Adrenal gland (tissue), 5 donors: ENCODE measurements at regions not wholly inside any gene's neighbourhood (a gene's known extent, or its start where the extent isn't known, plus 50 kb on each side); places are given as distances from the start of the nearest gene placed in this dataset.

Experiments
- CTCF ChIP-seq, 6 experiments: fragments of 450-650 bp in 4 of 6; fragments of 200-600 bp in 2 of 6; sonication (generic) in 1 of 6; IDR thresholded peaks; 1 replicate in 5 of 6; 2 replicates in 1 of 6; pipeline versions ENCODE4 v1.5.1 to v1.8.0; 2016 to 2021; ENCODE audit warnings: antibody characterized with exemption in 6 of 6, mild to moderate bottlenecking in 2 of 6, moderate library complexity in 1 of 6
- POLR2A ChIP-seq, 2 donors: fragments of 450-650 bp; IDR thresholded peaks; one replicate each; pipeline ENCODE4 v1.6.1; 2017; ENCODE audit warnings: antibody characterized with exemption in 2 of 2, mild to moderate bottlenecking in 2 of 2, moderate library complexity in 1 of 2
- donor health status: DM: no; HTN: no; CAD: no.

DNA sequence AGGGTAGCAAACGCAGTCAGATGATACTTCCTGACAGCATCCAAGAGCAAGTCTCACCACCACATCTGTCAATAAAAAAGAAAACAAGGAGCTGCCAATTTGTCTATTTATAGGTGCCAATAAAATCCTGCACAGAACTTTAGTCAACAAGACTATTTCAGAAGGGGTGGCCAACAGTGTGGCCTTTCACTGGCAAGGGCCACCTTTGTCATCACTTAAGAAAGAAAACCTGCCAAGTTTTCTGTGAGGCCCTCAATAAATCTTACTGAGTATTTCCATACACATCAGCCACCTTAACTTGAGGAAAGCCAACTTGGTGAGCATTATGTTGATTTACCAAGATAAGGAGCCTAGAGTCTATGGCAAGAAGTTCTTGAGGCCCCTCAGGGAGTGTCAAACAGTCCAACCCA, 312.3 kb downstream of the ENC1 start:
- no peak for TF ChIP-seq CTCF (IDR thresholded peaks at IDR 0.05)
- no peak for TF ChIP-seq POLR2A (IDR thresholded peaks at IDR 0.05)
